ENCODE measurements at regions not wholly inside any gene's neighbourhood (a gene's known extent, or its start where the extent isn't known, plus 50 kb on each side); places are given as distances from the start of the nearest gene placed in this dataset.

DNA sequence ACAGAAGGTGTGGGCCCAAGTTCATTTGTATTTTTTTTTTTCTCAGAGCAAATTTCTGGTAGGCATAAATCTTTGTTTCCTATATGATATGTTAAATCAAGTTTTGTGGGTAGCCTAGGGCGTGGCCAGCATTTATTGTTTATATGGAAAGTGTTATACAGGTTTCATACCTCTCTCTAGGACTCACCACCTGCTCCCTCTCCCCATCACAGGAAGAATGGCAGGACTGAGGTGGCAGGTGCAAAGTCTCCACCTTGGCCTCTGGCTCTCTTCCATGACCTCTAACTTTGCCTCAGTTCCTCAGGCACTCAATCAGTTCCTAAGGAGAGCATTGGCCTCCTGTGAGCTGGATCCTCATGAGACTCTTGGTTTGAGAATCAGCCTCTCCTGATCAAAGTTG lies 172.3 kb upstream of the TSC22D1 start:
- H3K27me3 ChIP-seq (replicated peaks; ENCODE audit: insufficient read depth, low read depth, low read length, poor library complexity): no peaks in the 10 kb centered on the region
- no peak for DNase-seq (ENCODE audit: low spot score)
- TF ChIP-seq CTCF (conservative IDR thresholded peaks at IDR 0.05; ENCODE audit: low read depth, low read length) (no peak), EZH2 (IDR thresholded peaks at IDR 0.05; ENCODE audit: borderline replicate concordance, low read depth, low read length, poor library complexity, severe bottlenecking) (no peak)
- no TSS peak for BruUV-seq (replicated peaks)
- no peak overlapping the region for H3K27ac ChIP-seq (ENCODE audit: low read depth, low read length, poor library complexity, severe bottlenecking)
- no peaks in the 10 kb centered on the region for H3K9me3 ChIP-seq (ENCODE audit: low read depth, low read length, poor library complexity, severe bottlenecking)
- H3K36me3 ChIP-seq (ENCODE audit: insufficient read depth, low read length, poor library complexity, severe bottlenecking): no peaks in the 10 kb centered on the region
- H3K4me3 ChIP-seq (ENCODE audit: low read depth, low read length, poor library complexity, severe bottlenecking): no peak overlapping the region
- no peaks in the 10 kb centered on the region for H3K4me1 ChIP-seq (ENCODE audit: insufficient read depth, low read length, poor library complexity, severe bottlenecking)
- intact Hi-C loops (cut with micrococcal nuclease; ENCODE audit: unreplicated experiment): no loop called here
- ChIA-PET CTCF (no interaction called here), POLR2A (ENCODE audit: low non-redundant PET) (no interaction called here)

DNA sequence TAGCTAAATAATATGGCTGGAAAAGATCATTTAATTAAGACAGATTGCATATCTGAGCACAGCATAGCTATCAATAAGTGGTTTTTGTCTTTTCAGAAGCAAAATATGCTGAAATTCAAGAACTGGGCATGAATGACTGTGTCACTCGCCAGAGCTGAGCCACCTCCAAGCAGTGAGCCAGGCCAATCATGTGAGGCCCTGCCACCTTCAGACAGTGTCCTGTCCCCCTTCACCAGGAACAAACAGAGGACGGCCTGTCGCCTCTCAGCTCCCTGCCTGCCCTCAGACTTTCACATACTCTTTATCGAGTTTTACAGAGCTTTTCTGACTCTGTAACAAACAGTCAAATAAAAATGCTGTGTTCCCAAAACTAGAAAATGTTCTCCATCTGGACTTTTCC lies 171.0 kb upstream of the TSC22D1 start:
- DNase-seq (ENCODE audit: low spot score): no peak
- intact Hi-C loops (cut with micrococcal nuclease; ENCODE audit: unreplicated experiment): no loop called here
- CTCF ChIA-PET: no interaction called here

GRCh38 chr13:44746690-44747089 lies 170.6 kb upstream of the TSC22D1 start:
- Histone ChIP-seq H3K4me1 (ENCODE audit: insufficient read depth, low read length, poor library complexity, severe bottlenecking) (no peaks in the 10 kb centered on the region), H3K27ac (ENCODE audit: low read depth, low read length, poor library complexity, severe bottlenecking) (no peak overlapping the region), H3K4me3 (ENCODE audit: low read depth, low read length, poor library complexity, severe bottlenecking) (no peak overlapping the region), H3K27me3 (replicated peaks; ENCODE audit: insufficient read depth, low read depth, low read length, poor library complexity) (no peaks in the 10 kb centered on the region), H3K9me3 (ENCODE audit: low read depth, low read length, poor library complexity, severe bottlenecking) (no peaks in the 10 kb centered on the region), H3K36me3 (ENCODE audit: insufficient read depth, low read length, poor library complexity, severe bottlenecking) (no peaks in the 10 kb centered on the region)
- intact Hi-C loops (cut with micrococcal nuclease; ENCODE audit: unreplicated experiment): no loop called here
- ChIA-PET CTCF (no interaction called here), POLR2A (ENCODE audit: low non-redundant PET) (no interaction called here)
- no peak for DNase-seq (ENCODE audit: low spot score)
- TF ChIP-seq EZH2 (IDR thresholded peaks at IDR 0.05; ENCODE audit: borderline replicate concordance, low read depth, low read length, poor library complexity, severe bottlenecking) (no peak), CTCF (conservative IDR thresholded peaks at IDR 0.05; ENCODE audit: low read depth, low read length) (no peak)
- no TSS peak for BruUV-seq (replicated peaks)

More for the DNA sequence above, 171.0 kb upstream of the TSC22D1 start:
- no peaks in the 10 kb centered on the region for H3K4me1 ChIP-seq (ENCODE audit: insufficient read depth, low read length, poor library complexity, severe bottlenecking)
- no peak overlapping the region for H3K4me3 ChIP-seq (ENCODE audit: low read depth, low read length, poor library complexity, severe bottlenecking)
- no peaks in the 10 kb centered on the region for H3K36me3 ChIP-seq (ENCODE audit: insufficient read depth, low read length, poor library complexity, severe bottlenecking)
- no peaks in the 10 kb centered on the region for H3K27me3 ChIP-seq (replicated peaks; ENCODE audit: insufficient read depth, low read depth, low read length, poor library complexity)
- no peaks in the 10 kb centered on the region for H3K9me3 ChIP-seq (ENCODE audit: low read depth, low read length, poor library complexity, severe bottlenecking)
- BruUV-seq (replicated peaks): no TSS peak
- TF ChIP-seq EZH2 (IDR thresholded peaks at IDR 0.05; ENCODE audit: borderline replicate concordance, low read depth, low read length, poor library complexity, severe bottlenecking) (no peak), CTCF (conservative IDR thresholded peaks at IDR 0.05; ENCODE audit: low read depth, low read length) (no peak)
- POLR2A ChIA-PET (ENCODE audit: low non-redundant PET): no interaction called here
- no peak overlapping the region for H3K27ac ChIP-seq (ENCODE audit: low read depth, low read length, poor library complexity, severe bottlenecking)
